ENCODE measurements at regions not wholly inside any gene's neighbourhood (a gene's known extent, or its start where the extent isn't known, plus 50 kb on each side); places are given as distances from the start of the nearest gene placed in this dataset.
"Not testable (repeated sequence)": the region's sequence is repeated elsewhere in the genome, so short reads cannot be mapped to it uniquely, and the experiment has no call there.

GRCh38 chr6:98416027-98416426 lies 418.3 kb upstream of the POU3F2 start (continued):
- no peak for TF ChIP-seq REST (IDR thresholded peaks at IDR 0.05; ENCODE audit: low read depth)
- TF ChIP-seq CBX3 (IDR thresholded peaks at IDR 0.05; ENCODE audit: low read depth), result no peak
- TF ChIP-seq EGR1 (IDR thresholded peaks at IDR 0.05; ENCODE audit: low read depth), result no peak
- no peak for TF ChIP-seq EZH2phosphoT487 (IDR thresholded peaks at IDR 0.05; ENCODE audit: borderline replicate concordance)
- TF ChIP-seq RAD21 (IDR thresholded peaks at IDR 0.05; ENCODE audit: low read depth), result no peak

- BruUV-seq (replicated peaks); H3K4me3 ChIP-seq (replicated peaks in 1 of 2; ENCODE audit: low read depth in 1 of 2, low read length in 2 of 2); RAD21 ChIA-PET (ENCODE audit: low non-redundant PET in 1 of 2, low total read pairs in 2 of 2, uncharacterized antibody in 2 of 2, unreplicated experiment in 2 of 2): not testable (repeated sequence)
These were observed 417.7 kb upstream of the POU3F2 start for GRCh38 chr6:98416497-98417158.

More at GRCh38 chr6:98416497-98417158, 417.7 kb upstream of the POU3F2 start:
- H3K9ac ChIP-seq (ENCODE audit: low read length); H3K9me2 ChIP-seq (ENCODE audit: insufficient read depth); intact Hi-C loops (cut with micrococcal nuclease); ATAC-seq; H4K20me1 ChIP-seq (ENCODE audit: insufficient read depth); H3K4me2 ChIP-seq (ENCODE audit: low read length); H3K27ac ChIP-seq (ENCODE audit: low read depth, low read length); DNase-seq (ENCODE audit: low read depth, low spot score); H2AFZ ChIP-seq (ENCODE audit: low read depth, low read length, poor library complexity, severe bottlenecking); H3K79me2 ChIP-seq (ENCODE audit: insufficient read depth, low read length); H3K36me3 ChIP-seq (ENCODE audit: control insufficient read depth in 1 of 2, insufficient read depth in 2 of 2, low read length in 2 of 2); CTCF ChIA-PET; H3K9me3 ChIP-seq (ENCODE audit: control insufficient read depth in 1 of 2, insufficient read depth in 1 of 2, low read depth in 1 of 2, low read length in 2 of 2); H3K4me1 ChIP-seq (ENCODE audit: control insufficient read depth in 1 of 2, insufficient read depth in 2 of 2, low read length in 2 of 2); POLR2A ChIA-PET; H3K27me3 ChIP-seq (ENCODE audit: insufficient read depth, low read length): not testable (repeated sequence)

Measured in HCT116 (cell line).